GM21360 (cell line): ENCODE measurements at regions not wholly inside any gene's neighbourhood (a gene's known extent, or its start where the extent isn't known, plus 50 kb on each side); places are given as distances from the start of the nearest gene placed in this dataset.
"Not testable (repeated sequence)": the region's sequence is repeated elsewhere in the genome, so short reads cannot be mapped to it uniquely, and the experiment has no call there.

Experiments
- ATAC-seq: cut with Tn5 transposase; IDR thresholded peaks from one replicate; pipeline ENCODE4 v1.9.1; 2021; ENCODE audit warnings: mild to moderate bottlenecking, moderate library complexity; ENCODE audit not compliant: unreplicated experiment

DNA sequence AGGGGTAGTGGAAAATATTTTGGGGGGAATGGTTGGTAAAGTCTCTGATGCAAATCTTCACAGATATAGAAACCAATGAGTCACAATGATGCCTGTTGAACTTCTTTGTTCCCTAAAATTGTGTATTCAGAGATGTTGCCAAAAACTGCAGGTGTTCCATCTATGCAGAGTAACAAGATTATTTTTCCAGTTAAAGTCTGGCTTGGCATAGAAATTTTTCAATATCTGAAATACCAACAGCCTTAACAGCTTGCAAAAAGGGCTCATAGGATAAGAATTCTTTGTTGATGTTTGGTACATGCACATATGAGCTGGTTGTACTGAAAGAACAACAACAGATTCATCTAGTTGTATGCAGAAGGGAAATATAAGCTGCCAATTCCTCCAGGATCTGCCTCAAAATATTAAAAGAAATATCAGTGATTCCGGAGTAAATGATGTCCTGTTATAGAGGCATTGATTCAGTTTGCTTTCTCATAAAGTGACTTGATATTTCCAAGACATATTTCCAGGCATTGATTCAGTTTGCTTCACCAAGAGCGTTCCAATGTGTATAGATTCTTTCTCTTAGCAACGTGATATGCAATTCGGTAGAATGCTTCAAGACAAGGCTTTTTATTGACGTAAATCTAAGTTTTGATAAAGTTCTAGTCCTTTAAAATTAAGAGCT, 564.4 kb downstream of the TMA16 start:
- no peak for ATAC-seq

DNA sequence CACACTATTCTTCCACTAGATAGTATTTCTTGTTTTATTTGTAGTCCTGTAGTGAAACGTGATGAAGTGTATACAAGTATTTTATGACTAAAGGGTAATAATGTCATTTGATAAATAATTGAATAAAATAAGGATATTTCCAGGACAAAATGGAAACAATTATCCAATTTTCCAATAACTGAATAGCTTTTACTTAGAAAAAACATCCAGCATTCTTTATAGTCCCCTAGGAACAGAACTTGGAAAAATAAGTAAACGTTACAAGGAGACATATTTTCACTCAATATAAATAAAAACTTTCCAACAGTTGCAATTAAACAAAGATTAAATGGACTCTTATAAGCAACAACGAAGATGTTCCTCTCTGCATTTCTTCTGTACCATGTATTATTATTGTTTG, 566.0 kb downstream of the TMA16 start:
- ATAC-seq: no peak

DNA sequence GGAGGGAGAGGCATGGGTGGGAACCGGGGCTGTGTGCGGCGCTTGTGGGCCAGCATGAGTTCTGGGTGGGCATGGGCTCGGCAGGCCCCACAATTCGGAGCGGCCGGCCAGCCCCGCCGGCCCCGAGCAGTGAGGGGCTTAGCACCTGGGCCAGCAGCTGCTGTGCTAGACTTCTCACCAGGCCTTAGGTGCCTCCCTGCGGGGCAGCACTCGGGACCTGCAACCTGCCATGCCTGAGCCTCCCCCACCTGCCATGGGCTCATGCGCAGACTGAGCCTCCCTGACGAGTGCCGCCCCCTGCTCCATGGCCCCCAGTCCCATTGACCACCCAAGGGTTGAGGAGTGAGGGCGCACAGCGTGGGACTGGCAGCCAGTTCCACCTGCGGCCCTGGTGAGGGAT, 573.9 kb downstream of the TMA16 start:
- no peak for ATAC-seq

DNA sequence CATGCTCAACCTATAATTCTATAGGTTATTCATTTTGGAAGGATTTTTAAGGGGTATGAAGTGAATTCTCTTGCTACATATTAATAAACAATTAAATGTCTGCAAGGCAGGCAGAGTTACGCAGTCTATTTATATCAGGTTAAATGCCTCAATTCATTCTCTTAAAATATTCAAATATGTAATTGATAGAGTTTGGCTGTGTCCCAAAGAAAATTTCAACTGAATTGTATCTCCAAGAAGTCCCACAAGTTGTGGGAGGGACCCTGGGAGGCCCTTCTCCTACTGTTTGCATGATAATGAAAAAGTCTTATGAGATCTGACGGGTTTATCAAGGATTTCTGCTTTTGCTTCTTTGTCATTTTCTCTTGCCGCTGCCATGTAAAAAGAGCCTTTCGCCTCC, 576.1 kb downstream of the TMA16 start:
- ATAC-seq: no peak

DNA sequence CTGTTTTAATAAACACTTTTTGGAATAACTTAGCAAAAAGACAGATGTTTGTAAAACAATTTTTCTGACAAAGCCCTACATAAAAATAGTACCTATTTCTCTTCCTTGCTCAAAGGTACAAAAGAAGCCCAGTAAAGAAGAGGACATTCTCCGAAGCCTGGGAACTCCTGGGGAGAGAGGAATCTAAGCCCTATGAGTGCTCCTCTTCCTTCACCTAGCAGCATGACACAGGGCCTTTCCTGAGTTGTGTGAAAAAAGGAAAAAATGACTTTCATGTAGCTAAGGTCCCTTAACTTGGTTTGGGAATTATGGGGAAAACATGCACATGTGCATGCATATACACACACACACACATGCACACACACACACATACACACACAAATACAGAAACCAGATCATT, 586.9 kb downstream of the TMA16 start:
- no peak for ATAC-seq

DNA sequence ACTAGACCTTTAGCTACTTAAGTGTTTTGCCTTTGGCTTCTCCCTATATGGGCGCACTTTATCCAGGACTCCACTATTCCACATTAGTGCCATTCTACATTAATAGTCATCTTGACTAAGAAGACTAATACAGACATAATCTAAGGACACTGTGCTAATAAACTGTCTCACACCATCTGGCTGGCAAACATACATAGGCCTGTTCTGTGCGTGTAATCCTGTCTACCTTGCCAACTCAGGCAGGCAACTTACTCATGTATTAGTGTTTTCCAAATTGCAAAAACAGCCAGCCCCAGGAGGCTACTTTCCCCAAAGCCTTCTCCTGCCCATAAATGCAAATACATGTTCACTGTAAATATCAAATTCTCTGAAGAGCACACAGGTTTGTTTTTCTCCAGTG, 587.3 kb downstream of the TMA16 start:
- no peak for ATAC-seq

DNA sequence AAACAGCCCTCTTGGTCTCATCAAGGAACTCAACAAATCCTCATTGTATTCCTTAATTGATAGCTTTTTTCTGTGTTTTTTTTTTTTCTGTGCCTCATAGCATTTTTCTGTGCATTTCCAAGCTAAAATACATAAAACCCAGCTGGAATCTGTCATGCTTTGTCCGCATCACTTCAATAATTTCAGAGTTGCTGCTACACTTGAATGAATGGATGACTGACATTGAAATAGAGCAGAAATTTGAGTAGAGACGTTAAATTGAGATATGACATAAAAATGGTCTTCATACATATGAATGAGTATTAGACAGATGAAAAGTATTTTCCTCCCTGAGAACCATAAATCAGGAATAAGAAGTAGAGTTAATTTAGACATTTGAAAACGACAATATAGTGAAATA, 593.2 kb downstream of the TMA16 start:
- no peak for ATAC-seq

DNA sequence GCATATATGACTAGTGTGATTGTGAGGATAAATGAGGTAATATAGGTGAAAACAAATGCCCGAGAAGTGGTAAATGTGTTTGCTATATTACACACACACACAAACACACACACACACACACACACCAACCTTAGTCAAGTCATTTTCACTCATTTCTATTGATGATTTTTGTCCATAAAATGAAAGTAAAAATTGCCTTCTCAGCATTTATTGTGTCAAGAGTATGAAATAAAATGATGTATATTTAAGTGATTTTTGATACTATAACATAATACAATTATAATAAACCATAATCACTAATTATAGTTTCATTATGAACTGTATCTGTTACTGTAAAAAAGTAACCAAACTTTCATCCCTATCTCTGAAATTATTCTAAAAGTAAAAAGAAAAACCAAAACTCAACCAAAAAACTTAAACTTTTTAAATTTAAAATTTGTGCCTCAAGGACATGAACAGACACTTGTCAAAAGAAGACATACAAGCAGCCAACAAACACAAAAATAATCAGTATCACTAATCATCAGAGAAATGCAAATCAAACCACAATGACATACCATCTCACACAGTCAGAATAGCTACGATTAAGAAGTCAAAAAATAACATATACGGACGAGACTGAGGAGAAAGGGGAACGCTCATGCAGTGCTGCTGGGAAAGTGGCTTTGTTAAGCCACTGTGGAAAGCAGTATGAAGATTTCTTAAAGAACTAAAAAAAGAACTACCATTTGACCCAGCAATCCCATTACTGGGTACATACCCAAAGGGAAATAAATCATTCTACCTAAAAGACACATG, 601.0 kb downstream of the TMA16 start:
- ATAC-seq: no peak

DNA sequence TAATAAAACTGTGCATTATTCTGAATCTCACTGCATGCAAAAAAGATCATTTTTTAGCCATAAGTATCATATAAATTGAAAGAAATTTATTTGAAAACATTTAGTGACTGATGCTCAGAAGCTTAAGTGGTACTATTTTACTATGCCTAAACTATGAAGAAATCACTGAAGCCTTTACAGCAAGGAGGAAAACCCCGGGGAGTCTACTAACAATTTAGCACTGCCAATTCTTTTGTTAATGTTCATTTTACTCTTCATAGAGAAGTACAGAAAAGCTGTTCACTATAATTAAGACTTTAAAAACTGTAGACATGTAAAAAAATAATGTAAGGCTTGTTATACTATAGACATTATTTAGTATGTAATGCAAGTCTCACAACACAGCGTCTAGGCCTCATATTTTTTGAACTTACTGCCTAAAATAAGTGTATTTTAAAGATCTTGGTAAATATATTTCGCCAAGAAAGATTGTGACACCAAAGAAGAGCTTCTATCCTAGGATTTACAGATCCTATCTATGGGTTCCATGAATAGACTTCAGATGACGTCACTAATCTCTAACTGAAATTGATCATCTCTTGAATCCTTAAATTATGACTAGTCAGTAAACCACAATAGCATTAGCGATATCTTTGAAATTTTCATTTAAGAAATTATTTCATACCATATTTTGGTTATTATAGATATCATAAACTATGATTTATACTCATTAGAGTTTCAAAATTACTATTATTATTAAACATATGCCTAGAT, 602.5 kb downstream of the TMA16 start:
- ATAC-seq: no peak

DNA sequence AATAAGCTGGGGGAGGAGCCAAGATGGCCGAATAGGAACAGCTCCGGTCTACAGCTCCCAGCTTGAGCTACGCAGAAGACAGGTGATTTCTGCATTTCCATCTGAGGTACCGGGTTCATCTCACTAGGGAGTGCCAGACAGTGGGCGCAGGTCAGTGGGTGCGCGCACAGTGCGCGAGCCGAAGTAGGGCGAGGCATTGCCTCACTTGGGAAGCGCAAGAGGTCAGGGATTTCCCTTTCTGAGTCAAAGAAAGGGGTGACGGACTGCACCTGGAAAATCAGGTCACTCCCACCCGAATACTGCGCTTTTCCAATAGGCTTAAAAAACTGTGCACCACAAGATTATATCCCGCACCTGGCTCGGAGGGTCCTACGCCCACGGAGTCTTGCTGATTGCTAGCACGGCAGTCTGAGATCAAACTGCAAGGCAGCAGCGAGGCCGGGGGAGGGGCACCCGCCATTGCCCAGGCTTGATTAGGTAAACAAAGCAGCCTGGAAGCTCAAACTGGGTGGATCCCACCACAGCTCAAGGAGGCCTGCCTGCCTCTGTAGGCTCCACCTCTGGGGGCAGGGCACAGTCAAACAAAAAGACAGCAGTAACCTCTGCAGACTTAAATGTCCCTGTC, 606.4 kb downstream of the TMA16 start:
- not testable (repeated sequence) for ATAC-seq

DNA sequence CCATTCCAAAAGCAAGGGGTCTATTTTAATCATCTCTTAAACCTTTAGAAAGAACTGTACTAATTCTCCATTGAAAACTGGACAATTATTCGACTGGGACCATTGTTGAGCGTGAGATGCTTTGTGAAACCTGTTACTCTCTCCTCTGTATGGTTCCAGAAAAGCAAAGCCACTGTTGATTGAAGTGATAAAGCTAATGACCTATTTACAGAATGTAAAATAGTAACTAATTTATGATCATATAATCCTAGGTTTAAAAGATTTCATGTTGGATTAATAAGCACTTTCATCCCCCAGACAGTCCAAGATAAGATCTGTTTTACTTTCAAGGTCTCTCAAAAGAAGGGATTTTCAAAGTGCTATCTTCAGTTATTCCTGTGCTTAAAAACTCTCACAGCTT, 614.5 kb downstream of the TMA16 start:
- no peak for ATAC-seq

DNA sequence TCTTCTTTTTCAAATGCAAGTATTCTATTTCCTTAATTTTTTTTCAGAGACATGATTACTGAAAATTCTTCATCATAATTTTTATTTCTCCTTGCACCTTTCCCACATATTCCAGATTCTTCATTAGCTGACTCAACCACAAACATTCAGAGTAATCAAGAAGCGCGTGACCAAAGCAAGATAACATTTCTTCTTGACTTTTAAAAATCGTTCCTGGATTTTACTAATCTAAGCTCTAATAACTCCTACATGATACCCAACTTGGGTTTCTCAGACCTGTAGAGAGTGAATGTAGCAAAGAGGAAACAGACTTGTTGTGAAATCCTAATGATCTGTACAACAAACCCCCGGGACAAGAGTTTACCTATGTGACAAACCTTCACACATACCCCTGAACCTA, 615.0 kb downstream of the TMA16 start:
- no peak for ATAC-seq

DNA sequence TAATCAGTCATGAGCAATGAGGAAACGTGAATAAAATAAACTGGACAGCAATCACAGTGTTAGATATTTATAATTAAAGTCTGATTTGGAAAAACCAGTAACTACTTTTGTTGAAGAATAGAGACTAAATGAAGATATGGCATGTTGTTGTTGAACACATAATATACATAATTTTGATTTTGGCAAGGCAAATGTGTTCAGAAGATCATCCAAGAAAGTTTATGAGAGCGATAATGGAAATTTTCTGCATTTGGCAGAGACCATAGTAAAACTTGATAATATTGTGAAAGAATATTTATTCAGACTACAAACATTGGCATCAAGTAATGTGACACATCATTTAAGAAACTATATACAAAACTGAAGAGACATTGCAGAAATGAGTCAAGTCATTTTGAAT, 620.7 kb downstream of the TMA16 start:
- no peak for ATAC-seq

DNA sequence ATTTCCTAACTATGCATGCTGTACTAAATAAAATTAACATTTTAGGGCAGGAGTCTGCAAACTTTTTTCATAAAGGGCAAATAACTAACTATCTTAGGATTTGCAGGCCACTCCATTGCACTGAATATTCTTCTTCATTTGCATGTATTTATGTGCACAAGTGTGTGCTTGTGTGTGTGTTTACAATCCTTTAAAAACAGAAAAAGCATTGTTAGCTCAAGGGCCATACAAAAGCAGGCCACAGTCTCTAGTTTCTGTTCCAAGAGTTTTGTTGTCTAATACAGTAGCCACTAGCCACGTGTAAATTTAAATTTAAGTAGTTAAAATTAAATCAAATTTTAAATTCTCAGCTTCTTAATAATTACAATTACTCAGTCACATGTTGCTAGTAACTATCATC, 621.8 kb downstream of the TMA16 start:
- no peak for ATAC-seq

DNA sequence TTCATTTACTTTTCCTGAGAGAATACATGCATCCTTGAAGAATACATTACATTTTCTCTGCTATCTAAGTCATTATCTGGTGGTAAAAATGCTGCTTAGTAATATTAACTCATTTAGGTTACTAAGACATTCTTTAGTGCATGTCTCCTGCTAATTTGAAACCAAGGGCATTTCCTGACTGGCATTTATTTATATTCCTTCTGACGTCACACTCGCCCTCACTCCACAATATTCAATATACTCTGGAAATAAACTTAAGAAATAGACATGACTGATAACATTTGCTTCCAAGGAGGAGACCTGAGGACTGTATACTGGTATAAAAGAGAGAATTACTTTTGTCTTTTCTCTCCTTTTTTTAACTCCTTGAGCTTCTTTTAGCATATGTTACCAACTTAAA, 619.5 kb upstream of the SMIM31 start:
- ATAC-seq: no peak

DNA sequence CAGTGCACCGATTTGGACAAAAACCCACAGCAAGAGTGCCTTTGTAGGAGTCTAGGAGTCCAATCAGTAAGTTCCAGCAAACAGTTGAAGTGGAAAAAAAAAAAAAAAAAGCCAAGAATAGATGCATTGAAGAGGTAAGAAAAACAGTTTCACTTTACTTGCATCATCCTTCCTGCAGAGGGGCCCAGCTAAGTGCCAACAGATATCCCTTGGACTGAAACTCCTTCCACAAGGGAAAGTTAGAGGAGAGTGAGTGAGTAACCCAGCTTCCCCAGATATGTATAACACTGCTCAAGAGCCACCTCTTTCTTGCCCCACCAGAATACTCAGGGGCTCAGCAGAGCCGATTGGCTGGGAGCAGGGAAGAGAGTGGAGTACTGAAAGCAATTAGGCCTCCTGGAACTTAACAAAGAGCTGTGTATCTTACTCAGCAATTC, 617.7 kb upstream of the SMIM31 start:
- no peak for ATAC-seq

DNA sequence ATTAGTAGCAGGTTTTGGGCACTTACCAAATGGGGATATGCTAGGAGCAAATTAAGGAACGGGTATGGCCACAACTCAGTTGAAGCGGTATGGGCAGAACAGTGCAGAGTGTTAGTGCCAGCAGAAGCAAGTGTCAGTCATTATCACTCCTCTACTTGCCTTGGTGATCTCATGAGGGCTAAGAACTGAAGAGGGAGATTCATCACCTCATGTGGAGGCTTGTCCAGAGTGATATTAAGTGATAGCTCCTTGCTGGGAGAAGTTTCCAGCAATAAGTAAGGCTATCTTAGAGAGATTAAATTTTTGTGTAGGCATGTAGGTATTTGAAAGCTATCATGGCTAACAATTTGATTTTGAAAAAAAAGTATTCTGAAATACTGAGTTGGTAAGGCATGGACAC, 615.4 kb upstream of the SMIM31 start:
- no peak for ATAC-seq

DNA sequence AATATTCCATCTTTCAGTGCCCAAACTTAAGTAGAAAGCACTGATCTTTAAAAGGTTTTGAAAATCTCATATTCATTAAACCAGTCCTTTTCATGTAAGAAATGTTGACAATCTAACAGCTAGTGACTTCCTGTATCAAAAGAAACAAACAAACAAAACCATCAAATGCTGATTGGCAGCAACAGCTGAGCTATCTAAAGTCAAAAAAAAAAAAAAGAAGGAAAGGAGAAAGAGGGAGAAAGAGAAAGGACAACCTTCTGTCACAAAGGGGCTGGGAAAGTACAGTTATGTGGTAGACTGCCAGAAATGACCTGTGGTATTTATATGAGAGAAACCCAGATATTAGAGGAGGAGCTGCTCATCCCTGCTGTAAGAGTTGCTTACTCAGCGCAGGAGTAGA, 614.6 kb upstream of the SMIM31 start:
- no peak for ATAC-seq

DNA sequence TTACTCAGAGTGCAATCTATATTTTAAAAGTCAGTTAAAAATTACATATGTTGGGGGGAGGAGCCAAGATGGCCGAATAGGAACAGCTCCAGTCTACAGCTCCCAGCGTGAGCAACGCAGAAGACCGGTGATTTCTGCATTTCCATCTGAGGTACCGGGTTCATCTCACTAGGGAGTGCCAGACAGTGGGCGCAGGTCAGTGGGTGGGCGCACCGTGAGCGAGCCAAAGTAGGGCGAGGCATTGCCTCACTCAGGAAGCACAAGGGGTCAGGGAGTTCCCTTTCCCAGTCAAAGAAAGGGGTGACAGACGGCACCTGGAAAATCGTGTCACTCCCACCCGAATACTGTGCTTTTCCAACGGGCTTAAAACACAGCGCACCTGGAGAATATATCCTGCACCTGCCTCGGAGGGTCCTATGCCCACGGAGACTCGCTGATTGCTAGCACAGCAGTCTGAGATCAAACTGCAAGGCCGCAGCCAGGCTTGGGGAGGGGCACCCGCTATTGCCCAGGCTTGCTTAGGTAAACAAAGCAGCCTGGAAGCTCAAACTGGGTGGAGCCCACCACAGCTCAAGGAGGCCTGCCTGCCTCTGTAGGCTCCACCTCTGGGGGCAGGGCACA, 612.1 kb upstream of the SMIM31 start:
- not testable (repeated sequence) for ATAC-seq

DNA sequence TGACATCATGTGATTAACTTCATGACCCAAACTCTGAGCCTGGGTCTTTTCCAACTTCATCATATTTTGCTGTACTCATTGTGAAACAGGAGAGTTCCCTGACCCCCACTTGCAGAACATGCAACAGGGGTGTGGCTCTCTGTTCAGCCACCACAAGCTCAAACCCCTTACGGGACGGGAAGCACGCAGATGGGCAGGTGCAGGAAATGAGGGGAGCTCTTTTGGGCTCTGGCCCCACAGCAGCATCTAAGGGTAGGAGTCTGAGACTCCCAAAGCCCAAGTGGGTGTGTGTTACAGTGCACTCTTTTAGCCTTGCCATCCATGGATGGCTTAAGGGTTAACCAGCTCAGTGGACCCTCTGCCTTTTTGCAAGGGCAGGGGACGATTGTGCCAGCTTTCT, 599.5 kb upstream of the SMIM31 start:
- ATAC-seq: no peak

DNA sequence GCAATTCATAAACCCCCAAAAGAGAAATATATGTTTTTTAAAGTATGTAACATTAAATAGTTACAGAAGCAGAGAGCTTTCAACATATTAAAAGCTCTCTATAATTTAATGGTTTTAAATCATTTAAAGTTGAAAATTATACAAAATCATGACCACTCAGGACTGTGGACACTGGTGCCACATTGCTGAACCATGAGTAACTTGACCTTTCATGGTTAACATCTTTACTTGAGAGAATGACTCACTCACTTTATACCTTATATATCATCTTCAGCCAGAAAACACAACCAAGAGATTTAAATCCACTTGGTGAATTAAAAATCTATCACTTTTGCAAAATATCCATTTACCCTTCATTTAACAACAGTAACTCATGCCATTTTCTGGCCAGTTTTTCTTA, 584.3 kb upstream of the SMIM31 start:
- ATAC-seq: no peak
